Right lobe of liver (tissue), 4 donors: ENCODE measurements at regions not wholly inside any gene's neighbourhood (a gene's known extent, or its start where the extent isn't known, plus 50 kb on each side); places are given as distances from the start of the nearest gene placed in this dataset.

ENCODE experiments used
- POLR2A ChIP-seq: fragments of 450-650 bp; IDR thresholded peaks from one replicate; pipeline ENCODE4 v1.6.1; 2017; ENCODE audit warnings: antibody characterized with exemption, mild to moderate bottlenecking
- TF ChIP-seq, protein P1 (sequence below), 4 donors: fragments of 200-600 bp in 3 of 4; fragments of 450-650 bp in 1 of 4; IDR thresholded peaks; one replicate each; pipeline versions ENCODE4 v1.5.1 to v1.8.0; 2016 to 2022; ENCODE audit warnings: antibody characterized with exemption in 4 of 4, mild to moderate bottlenecking in 2 of 4
- donor health status: DM: no; HTN: no; CAD: no.
- donor health status: DM: no; HTN: no; CAD: no.
- donor health status: DM: no; HTN: yes; CAD: no.

DNA sequence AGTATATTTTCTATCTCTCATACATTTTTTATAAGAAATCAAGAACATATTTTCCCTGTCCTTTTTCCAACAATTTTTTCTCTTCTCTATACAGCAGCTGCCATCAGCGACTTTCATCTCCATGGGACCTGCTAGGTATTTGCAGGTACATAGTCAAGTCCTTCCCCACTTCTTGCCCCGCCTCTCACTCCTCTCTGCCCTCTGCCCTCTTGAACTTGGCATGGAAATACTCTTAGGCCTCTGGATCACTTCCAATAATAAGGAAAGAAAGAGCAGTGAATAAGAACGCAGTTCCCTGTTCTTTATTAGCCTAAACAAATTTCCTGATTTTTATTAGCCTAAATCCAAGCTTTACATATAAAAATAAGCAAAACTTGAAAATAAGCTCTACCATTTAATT, 353.1 kb downstream of the SEC23A start:
- TF ChIP-seq, protein P1, sequence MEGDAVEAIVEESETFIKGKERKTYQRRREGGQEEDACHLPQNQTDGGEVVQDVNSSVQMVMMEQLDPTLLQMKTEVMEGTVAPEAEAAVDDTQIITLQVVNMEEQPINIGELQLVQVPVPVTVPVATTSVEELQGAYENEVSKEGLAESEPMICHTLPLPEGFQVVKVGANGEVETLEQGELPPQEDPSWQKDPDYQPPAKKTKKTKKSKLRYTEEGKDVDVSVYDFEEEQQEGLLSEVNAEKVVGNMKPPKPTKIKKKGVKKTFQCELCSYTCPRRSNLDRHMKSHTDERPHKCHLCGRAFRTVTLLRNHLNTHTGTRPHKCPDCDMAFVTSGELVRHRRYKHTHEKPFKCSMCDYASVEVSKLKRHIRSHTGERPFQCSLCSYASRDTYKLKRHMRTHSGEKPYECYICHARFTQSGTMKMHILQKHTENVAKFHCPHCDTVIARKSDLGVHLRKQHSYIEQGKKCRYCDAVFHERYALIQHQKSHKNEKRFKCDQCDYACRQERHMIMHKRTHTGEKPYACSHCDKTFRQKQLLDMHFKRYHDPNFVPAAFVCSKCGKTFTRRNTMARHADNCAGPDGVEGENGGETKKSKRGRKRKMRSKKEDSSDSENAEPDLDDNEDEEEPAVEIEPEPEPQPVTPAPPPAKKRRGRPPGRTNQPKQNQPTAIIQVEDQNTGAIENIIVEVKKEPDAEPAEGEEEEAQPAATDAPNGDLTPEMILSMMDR (IDR thresholded peaks at IDR 0.05): no peak
- TF ChIP-seq POLR2A: no peak
